Keratinocyte (primary cell): ENCODE measurements at regions not wholly inside any gene's neighbourhood (a gene's known extent, or its start where the extent isn't known, plus 50 kb on each side); places are given as distances from the start of the nearest gene placed in this dataset.

Source experiments
- DNase-seq: peaks from one replicate; pipeline ENCODE4 v3.0.0-alpha.2; 2011; ENCODE audit warnings: low read depth, missing footprints, low spot score
- FAIRE-seq: peaks from 2 replicates; lab custom pipeline; 2011; peaks lifted over from hg19 to GRCh38; lab: Jason Lieb, UNC
- H2AFZ ChIP-seq: 2 replicates; pipeline ENCODE4 v1.6.0; 2012; ENCODE audit warnings: low read length, control low read depth, inconsistent platforms; ENCODE audit not compliant: control insufficient read depth
- H3K27ac ChIP-seq: 2 replicates; pipeline ENCODE4 v1.5.1; 2011; ENCODE audit warnings: low read length; ENCODE audit not compliant: control insufficient read depth, insufficient read depth
- H3K27me3 ChIP-seq: 3 replicates; pipeline ENCODE4 v1.6.0; 2011; ENCODE audit warnings: low read length; ENCODE audit not compliant: control insufficient read depth, insufficient read depth; ENCODE audit errors: extremely low read depth
- H3K36me3 ChIP-seq, 2 experiments: 2 replicates in 1 of 2; 3 replicates in 1 of 2; pipeline ENCODE4 v1.5.1; 2011; ENCODE audit warnings: low read length in 2 of 2, mild to moderate bottlenecking in 1 of 2; ENCODE audit not compliant: control insufficient read depth in 2 of 2, insufficient read depth in 2 of 2; ENCODE audit errors: extremely low read depth in 1 of 2
- H3K4me1 ChIP-seq: 3 replicates; pipeline ENCODE4 v1.5.1; 2011; ENCODE audit warnings: low read length; ENCODE audit not compliant: control insufficient read depth, insufficient read depth; ENCODE audit errors: extremely low read depth
- H3K4me2 ChIP-seq: 3 replicates; pipeline ENCODE4 v1.6.0; 2011; ENCODE audit warnings: low read depth, low read length; ENCODE audit not compliant: control insufficient read depth, insufficient read depth; ENCODE audit errors: extremely low read depth
- H3K4me3 ChIP-seq, 3 experiments: fragments of 200-600 bp in 1 of 3; sonication (generic) in 1 of 3; 2 replicates in 2 of 3; 3 replicates in 1 of 3; pipeline ENCODE4 v1.5.1; 2011 to 2016; ENCODE audit warnings: low read length in 3 of 3, mild to moderate bottlenecking in 3 of 3, control low read depth in 2 of 3, inconsistent platforms in 1 of 3, low read depth in 1 of 3, mixed read lengths in 1 of 3, mixed run types in 1 of 3, moderate library complexity in 1 of 3; ENCODE audit not compliant: control insufficient read depth in 2 of 3, insufficient read depth in 2 of 3; ENCODE audit errors: extremely low read depth in 1 of 3
- H3K79me2 ChIP-seq: 2 replicates; pipeline ENCODE4 v1.6.0; 2012; ENCODE audit warnings: low read length; ENCODE audit not compliant: control insufficient read depth, insufficient read depth
- H3K9ac ChIP-seq: 3 replicates; pipeline ENCODE4 v1.6.0; 2011; ENCODE audit warnings: low read length; ENCODE audit not compliant: control insufficient read depth, insufficient read depth; ENCODE audit errors: extremely low read depth
- H3K9me1 ChIP-seq: 3 replicates; pipeline ENCODE4 v1.6.0; 2011; ENCODE audit warnings: low read length; ENCODE audit not compliant: control insufficient read depth, insufficient read depth; ENCODE audit errors: extremely low read depth
- H3K9me3 ChIP-seq: 2 replicates; pipeline ENCODE4 v1.5.1; 2012; ENCODE audit warnings: low read depth, low read length; ENCODE audit not compliant: control insufficient read depth
- H4K20me1 ChIP-seq: 3 replicates; pipeline ENCODE4 v1.6.0; 2011; ENCODE audit warnings: low read length; ENCODE audit not compliant: control insufficient read depth, insufficient read depth; ENCODE audit errors: extremely low read depth
- CTCF ChIP-seq, 3 experiments: IDR thresholded peaks in 1 of 3; conservative IDR thresholded peaks in 1 of 3; optimal IDR thresholded peaks in 1 of 3; 2 replicates in 2 of 3; 3 replicates in 1 of 3; pipeline versions ENCODE3 to v1.5.1; 2011; ENCODE audit warnings: low read length in 3 of 3, mild to moderate bottlenecking in 3 of 3, moderate library complexity in 2 of 3, control low read depth in 1 of 3, inconsistent platforms in 1 of 3; ENCODE audit not compliant: insufficient read depth in 2 of 3; ENCODE audit errors: extremely low read depth in 1 of 3
- EZH2 ChIP-seq: IDR thresholded peaks from one replicate; pipeline ENCODE4 v1.6.1; 2012; ENCODE audit warnings: inconsistent platforms, mild to moderate bottlenecking, low read length, moderate library complexity
- dilution Hi-C: fragments of 300-500 bp; cut with MboI; formaldehyde crosslinking; loops from one replicate; pipeline ENCODE4 v1.7.0; 2020; ENCODE audit warnings: low sequenced_read_pairs; ENCODE audit not compliant: extremely low pct_ligation_motif_present

GRCh38 chr11:19598456-19598855 is 114.2 kb upstream of the NAV2 start:
- Histone ChIP-seq H4K20me1 (no peaks in the 10 kb centered on the region), H3K9ac (no peak overlapping the region), H3K79me2 (no peaks in the 10 kb centered on the region), H3K9me1 (no peaks in the 10 kb centered on the region), H3K4me3 (no peak overlapping the region), H3K4me1 (no peaks in the 10 kb centered on the region), H3K36me3 (no peaks in the 10 kb centered on the region), H3K27ac (no peak overlapping the region), H3K4me2 (no peak overlapping the region), H3K9me3 (no peaks in the 10 kb centered on the region), H2AFZ (no peak overlapping the region), H3K27me3 (peaks cover 4% of the 10 kb centered on the region)
- dilution Hi-C loops, result no loop called here
- DNase-seq (no peak), FAIRE-seq (no peak)
- TF ChIP-seq CTCF (optimal IDR thresholded peaks at IDR 0.05 in 1 of 3, IDR thresholded peaks at IDR 0.05 in 1 of 3, conservative IDR thresholded peaks at IDR 0.05 in 1 of 3; ENCODE audit: extremely low read depth in 1 of 3, insufficient read depth in 2 of 3, low read length in 3 of 3), result no peak
- TF ChIP-seq EZH2, result no peak

- H3K4me1 ChIP-seq, result no peaks in the 10 kb centered on the region
These were observed 114.8 kb upstream of the NAV2 start for GRCh38 chr11:19597876-19598275.

More at GRCh38 chr11:19597876-19598275, 114.8 kb upstream of the NAV2 start:
- Histone ChIP-seq H3K4me2 (no peak overlapping the region), H3K9me1 (no peaks in the 10 kb centered on the region), H3K79me2 (no peaks in the 10 kb centered on the region), H3K9me3 (no peaks in the 10 kb centered on the region), H4K20me1 (no peaks in the 10 kb centered on the region), H2AFZ (no peak overlapping the region), H3K27ac (no peak overlapping the region), H3K9ac (no peak overlapping the region), H3K4me3 (no peak overlapping the region), H3K36me3 (no peaks in the 10 kb centered on the region), H3K27me3 (peaks cover 4% of the 10 kb centered on the region)
- DNase-seq, result no peak
- TF ChIP-seq CTCF (optimal IDR thresholded peaks at IDR 0.05 in 1 of 3, IDR thresholded peaks at IDR 0.05 in 1 of 3, conservative IDR thresholded peaks at IDR 0.05 in 1 of 3; ENCODE audit: extremely low read depth in 1 of 3, insufficient read depth in 2 of 3, low read length in 3 of 3) (no peak), EZH2 (no peak)
- no peak for FAIRE-seq
- dilution Hi-C loops, result no loop called here
